ENCODE measurements at regions not wholly inside any gene's neighbourhood (a gene's known extent, or its start where the extent isn't known, plus 50 kb on each side); places are given as distances from the start of the nearest gene placed in this dataset.
"Not testable (repeated sequence)": the region's sequence is repeated elsewhere in the genome, so short reads cannot be mapped to it uniquely, and the experiment has no call there.

DNA sequence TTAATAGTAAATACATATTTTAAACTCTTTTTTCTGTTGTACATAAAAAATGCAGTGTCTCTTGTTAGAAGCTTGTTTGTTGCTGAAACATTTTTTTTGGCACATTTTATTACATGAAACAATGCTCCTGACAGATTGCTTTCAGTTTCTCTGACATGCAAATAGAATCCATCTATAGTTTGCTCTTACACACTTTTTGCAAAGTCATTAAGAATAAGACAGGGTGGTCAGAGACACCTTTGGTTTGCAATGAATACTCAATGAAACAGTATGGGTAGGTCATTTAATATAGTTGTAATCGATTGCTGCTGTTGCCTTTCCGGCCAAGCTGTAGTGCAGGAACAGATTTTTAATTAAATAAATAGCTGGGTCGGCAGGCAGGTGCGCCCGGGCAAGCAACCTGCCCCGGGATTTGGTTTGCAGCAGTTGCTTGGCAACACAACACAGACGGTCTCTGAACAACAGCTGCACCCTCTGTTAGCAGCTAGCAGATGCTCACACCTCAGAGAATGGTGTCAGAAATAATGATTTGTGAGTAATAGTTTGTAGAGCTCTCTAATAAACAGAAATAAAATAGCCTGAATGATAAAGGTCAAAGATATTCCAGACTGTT lies 115.7 kb upstream of the CACNA2D1 start:
- peak; percentile 1 for DNase-seq

DNA sequence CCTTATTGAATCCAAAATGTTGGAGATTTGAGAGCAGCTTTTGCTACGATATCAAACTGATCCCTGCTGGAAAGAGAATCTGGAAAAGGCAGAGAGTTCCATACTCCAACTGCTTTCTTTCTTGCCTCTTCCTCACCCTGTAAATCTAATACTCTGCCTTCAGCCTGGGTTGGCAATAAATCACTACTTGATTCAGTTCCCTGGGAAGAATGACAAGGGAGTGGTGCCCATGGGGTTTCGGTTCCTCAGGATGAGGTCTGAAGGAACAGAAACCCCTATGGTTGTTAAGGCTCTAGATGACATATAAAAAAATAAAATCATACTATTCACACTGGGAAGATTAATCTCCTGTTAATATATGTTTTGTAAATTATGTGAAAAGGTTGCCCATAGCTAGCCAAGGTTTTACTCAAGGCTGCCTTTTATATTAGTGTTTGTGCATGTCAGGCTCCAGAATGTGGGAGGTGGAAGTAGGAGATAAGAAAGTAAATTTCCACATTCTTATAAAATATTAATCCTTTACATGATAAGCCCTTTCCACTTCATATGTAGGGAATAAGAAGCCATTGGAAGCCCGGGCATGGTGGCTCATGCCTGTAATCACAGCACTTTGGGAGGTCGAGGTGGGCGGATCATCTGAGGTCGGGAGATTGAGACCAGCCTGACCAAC lies 106.2 kb upstream of the CACNA2D1 start:
- DNase-seq, result no peak

DNA sequence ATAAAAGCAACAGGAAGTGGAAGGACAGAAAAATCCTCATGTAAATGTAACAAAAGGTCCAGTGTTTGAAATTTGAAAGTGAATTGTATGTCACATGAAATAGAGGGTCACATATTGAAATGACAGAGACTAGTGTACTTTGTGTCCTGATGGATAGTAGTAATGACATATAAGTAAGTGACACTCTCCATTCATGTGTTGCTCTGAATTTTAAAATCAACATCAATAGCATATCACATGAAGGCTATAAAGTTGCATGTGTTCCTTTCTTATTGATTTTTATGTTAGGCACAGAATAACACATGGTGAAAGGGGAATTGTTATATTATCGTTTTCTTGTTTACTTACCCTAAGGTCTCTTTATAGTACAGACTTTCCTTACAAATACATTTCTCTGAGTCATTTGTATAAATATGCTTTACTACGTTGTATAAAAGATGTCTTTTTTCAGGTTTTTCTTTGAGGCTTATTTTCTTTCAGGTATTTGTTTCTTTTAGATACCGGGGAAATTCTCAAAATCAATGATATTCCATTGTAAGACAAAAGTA lies 104.6 kb upstream of the CACNA2D1 start:
- no peak for DNase-seq

DNA sequence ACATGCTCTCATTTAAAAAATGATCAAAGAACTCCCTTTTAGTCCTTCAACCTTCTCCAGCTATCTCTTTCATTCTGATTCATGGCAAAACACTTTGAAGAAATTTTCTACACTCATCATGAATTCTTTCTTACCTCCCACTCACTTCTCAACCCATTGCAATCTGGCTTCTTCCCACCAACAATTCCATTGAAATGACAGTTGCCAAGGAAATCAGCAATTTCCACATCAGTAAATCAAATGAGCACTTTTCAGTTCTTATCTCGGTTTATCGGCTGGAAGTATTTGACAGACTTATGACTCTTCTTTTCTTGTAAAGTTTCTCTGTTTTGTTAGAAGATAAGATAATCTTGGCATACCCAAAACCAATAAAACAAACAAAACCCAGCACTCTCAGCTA lies 99.1 kb upstream of the CACNA2D1 start:
- DNase-seq, result no peak

DNA sequence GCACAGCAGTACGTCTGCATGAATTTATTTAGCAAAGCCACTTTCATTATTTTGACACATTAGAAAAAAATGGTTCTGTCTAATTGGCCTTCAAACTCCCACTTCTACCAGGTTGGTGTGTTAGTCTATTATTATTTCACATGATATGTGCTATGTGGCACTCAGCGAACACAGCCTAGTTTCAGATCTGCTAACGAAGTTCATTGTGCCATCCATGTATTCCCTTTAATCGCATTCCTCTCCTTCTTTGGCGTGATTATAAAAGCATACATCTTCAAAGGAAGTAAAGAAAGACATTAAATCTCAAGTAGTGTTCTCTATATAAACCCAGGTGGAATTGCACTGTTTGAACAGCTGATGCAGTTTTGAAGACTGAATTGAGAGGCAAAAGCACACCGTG lies 96.4 kb upstream of the CACNA2D1 start:
- DNase-seq, result no peak

DNA sequence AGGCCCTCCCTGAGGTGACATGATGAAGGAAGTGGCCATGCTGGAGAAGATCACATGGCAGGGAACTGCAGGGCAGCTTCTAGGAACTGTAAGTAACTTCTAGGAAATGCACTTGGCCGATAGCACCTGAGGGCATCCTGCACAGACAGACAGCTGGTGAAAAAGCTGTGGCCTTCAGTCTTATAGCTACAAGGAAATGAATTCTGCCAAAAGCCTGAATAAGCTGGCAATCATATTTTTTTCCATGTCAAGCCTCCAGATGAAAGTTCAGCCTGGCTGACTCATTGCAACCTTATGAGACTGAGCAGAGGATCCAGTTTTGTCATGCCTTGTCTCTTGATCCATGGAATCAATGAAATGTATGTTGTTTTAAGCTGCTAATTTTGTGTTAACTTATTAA lies 91.1 kb upstream of the CACNA2D1 start:
- DNase-seq, result no peak

DNA sequence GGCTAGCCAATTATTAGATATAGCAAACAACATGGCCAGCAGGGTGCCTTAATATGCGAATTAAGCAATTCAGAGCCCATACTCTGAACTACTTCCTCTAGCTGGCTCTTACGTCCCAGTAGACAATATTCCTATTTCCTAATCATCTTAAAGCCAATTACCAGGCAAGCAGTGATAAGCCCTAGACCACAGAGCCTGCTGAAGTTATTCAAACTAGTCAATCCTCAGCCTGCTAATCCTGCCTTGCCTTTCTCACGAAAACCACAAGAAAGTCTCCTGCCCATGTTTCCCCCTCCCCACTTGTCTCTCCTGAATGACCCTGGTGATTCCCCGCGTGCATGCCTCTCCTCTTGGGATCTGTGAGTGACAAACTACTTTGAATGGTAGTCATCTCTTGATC lies 86.8 kb upstream of the CACNA2D1 start:
- DNase-seq, result no peak

DNA sequence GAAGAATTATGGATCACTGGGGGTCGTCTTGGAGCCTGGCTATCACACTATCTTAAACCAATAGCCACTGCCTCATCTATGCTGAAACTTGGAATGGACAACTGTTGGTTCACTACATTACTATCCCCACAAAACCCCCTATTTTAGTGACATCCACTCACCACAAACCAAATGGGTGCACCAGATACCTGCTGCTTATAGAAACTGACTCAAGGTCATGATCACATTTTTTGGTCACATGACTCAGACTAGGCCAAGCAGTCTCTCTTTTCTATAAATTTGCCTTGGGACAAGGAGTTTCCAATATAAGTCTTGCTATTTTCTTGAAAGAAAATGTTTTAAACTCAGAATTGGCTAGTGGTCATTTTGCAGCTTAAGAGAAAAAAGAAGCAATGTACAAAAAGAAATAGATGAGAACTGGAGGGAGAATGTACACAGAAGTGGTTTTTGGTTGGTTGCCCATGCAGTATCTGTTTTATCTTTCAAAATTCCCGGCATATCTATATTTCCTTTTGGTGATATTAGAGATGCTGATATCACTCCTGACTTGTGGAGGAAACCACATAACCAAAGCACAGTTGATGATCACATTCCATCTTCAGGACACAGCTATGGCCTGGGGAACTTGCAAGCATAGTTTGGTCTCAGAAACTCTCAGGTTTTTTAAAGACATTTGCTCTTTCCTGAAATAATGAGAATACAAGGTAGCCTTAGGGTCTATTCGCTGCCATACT lies 85.2 kb upstream of the CACNA2D1 start:
- DNase-seq, result no peak

DNA sequence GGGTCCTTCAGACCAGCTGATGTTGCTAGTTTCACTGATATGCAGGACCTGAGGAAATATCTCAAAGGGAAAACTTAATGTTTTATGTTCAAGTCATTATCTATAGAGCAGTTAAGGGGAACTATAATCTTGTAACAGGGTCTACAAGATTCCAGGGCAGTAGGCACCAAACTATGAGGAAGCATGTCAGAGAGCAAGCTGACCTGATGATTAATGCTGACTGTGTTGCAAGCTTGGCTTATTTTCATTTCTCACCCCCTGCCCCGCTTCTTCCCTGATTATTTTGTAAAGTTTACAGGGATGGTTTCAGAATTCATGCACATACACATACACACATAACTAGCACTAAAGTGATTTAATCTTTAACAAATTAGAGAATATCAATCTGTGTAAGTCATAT lies 84.3 kb upstream of the CACNA2D1 start:
- no peak for DNase-seq

DNA sequence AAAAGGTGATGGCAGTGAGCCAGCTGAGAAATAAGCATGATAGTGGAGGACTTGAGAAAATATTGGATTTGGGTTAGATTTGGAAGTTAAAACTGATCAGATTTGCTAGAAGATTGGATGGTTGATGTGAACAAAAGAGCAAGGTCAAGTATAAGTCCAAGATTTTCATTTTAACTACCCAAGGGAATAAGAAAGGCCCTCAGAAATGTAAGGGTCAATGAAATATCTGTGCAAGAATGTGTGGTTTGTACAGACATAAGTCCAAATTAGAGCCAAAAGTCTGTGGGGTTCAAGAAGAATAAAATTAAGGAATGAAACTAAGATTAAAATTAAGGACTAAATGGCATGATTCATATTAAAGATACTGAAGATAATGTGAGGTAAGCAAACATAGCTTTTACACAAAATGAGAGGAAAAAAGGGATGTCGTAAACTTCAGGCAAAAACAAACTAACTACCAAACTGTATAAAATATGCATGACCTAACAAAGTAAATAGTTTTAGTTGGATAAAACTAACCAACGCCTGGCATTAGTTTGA lies 78.4 kb upstream of the CACNA2D1 start:
- DNase-seq, result no peak

DNA sequence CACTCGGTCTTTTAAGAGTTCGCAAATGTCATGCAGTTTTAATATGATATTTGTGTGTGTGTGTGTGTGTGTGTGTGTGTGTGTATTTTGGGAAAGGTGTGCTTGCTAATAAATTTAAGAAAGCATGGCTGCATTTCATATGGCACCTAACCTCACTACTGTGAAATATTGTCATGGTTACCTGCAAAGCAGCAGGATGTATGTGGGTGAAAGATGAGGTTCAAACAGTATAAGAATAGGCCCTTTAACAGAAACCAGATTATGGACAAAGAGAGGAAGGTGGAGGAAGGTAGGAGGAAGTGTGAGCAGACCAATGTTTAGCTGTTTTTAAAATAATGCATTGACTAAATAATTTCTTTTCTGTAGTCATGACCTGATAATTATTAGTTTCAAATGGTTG lies 73.5 kb upstream of the CACNA2D1 start:
- no peak for DNase-seq

DNA sequence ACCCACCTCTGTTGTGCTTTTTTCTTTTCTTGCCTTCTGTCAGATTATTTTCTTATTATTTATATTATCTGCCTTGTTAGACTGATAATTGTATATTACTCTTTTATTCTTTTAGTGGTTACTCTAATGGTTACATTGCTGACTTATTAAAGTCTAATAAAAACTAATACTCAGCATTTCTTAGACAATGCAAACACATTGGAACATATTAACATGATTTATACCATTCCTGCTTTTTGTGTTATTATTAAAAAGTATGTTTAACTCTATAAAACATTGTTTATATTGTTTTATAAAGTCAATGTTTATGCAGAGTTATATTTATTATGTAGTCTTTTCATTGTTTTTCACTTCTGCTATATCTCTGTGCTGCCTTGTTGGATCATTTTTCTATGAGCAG lies 68.0 kb upstream of the CACNA2D1 start:
- no peak for DNase-seq

DNA sequence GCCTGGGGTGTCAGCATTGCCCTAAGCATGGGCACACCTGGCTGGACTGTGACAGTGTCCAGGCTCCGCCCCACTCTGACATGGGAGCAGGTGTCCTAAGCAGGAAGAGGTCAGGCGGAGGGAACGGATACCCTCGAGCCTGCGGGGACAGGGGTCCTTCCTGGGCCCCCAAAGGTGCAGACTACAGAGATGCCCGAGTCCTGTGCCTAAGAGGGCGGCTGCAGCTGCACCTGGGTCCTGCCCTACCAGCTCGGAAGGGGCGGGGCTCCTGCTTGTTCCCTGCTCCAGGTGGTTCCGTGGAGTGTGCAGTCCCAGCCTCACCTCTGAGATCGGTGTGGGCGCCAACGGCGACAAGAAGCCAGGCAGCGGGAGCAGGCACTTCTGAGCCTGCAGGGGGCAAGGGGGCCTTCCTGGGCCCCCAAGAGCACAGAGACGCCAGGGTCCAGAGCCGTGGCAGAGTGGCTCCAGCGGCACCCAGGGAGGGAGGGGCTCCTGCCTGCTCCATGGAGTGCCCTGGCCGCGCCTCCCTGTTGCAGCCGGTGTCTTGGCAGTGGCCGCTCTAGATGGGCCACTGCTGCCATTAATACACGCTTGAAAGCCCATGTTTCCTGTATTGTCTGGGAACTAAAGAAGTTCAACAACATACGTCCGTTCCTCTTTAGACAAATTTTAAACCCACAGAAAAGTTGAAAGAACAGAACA lies 64.5 kb upstream of the CACNA2D1 start:
- DNase-seq, result no peak

DNA sequence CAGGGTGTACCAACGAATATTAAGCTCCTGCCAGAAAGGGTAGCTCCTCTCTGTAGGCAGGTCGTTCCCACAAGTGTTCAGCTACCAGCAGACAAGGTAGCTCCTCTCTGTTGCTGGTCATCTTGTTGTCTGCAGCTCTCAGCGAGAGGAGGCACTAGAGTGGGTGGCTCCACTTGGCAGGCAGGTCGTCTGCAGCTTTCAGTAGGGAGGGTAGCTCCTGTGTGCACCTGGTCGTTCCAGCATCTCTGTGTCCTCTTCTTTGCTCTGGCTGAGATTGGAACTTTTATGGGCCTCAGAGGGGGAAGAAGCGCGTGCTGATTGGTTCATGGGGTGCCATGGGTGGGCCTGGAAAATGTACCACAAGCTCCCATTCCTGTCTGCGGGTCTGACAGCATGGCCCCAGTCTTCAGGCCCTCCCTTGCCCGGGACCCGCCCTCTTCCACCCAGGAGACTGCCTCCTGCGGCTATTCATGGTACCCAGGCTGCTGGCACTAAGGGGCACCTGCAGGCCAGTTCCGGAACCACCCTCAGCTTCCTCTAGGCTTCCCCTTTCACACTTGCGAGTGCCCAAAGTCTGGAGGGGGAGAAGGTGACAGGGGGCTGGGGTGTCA lies 63.9 kb upstream of the CACNA2D1 start:
- DNase-seq, result no peak

DNA sequence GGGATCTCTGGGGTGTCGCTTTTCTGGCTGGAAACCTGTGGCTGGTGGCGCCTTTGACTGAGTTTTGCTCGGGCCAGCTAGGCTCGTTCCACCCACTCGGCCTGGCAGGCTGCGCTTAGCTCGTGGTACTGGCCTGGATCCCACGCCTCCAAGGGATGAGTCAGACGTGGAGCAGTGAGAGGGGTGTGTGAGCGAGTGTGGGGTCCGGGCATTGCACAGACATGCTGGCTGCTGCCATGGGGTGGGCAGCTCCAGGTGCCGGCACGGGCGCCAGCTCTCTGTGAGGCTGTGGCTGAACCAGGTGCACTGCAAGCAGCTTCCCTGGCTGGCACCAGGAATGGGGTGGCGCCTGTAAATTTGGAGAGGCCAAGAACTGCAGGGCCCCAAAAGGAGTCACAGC lies 63.1 kb upstream of the CACNA2D1 start:
- DNase-seq, result peak; percentile 64

DNA sequence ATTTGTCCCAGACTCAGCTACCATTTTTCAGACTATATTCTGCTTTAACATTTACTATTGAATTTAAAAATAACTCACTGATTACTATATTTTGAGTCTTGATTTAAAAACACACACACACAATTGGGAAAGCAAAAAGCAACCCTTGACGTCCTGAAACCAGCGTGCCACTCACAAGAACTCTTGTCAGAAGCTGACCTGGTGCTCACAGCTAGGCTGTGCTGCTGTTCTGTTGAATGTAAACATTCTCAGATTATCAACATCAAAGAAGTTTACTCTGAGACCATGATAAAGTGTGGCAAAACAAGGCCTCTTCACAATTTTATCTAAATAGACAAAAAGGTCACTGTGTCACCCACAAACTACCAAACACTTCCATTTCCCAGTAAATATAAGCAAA lies 62.6 kb upstream of the CACNA2D1 start:
- no peak for DNase-seq

DNA sequence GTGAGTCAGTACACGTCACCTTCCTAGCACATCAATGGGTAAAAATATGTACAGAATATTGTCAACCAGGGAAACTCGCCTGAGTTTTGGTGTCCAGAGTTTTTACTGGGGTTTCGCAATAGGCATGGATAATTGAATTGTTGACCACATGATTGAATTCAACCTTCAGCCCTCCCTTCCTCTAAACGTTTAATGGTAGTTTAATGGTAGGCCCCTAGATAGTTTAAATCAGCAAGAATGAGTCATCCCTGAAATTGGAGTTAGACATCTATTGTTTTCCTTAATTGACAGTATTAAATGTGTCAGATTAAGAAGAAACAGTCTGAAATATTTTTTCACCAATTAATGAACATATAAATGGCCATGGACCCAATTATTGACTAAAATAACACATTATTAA lies 57.8 kb upstream of the CACNA2D1 start:
- DNase-seq, result no peak

DNA sequence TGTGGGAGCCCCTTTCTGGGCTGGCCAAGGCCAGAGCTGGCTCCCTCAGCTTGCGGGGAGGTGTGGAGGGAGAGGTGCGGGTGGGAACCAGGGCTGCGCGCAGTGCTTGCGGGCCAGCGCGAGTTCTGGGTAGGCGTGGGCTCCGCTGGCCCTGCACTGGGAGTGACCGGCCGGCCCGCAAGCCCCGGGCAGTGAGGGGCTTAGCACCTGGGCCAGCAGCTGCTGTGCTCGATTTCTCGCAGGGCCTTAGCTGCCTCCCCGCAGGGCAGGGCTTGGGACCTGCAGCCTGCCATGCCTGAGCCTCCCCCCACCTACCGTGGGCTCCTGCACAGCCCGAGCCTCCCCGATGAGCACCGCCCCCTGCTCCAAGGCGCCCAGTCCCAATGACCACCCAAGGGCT lies 56.0 kb upstream of the CACNA2D1 start:
- not testable (repeated sequence) for DNase-seq

DNA sequence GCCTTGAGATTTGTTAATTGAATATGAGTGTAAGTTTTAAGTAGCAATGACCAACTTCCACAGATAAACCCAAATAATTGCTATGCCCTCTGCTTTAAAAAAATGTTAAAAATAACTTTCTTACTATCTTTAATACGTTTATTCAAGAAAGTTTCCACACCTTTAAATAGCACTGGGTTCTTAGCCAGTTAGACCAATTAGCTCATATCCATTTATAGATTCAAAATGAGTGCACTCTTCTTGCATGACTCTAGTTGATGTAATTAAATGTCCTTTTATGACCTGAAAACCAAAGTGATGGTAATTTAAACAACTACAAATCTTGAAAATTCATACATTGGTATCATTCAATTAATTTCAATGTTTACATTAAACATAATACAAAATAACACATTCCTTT lies 50.8 kb upstream of the CACNA2D1 start:
- DNase-seq, result no peak
